Esophagus squamous epithelium (tissue), 4 donors: ENCODE measurements at regions not wholly inside any gene's neighbourhood (a gene's known extent, or its start where the extent isn't known, plus 50 kb on each side); places are given as distances from the start of the nearest gene placed in this dataset.

ENCODE experiments used
- POLR2A ChIP-seq, 4 donors: fragments of 450-650 bp; IDR thresholded peaks; one replicate each; pipeline ENCODE4 v1.6.1; 2017; ENCODE audit warnings: antibody characterized with exemption in 4 of 4, mild to moderate bottlenecking in 4 of 4, moderate library complexity in 3 of 4
- TF ChIP-seq, protein P1 (sequence below), 6 experiments: fragments of 450-650 bp in 4 of 6; fragments of 200-600 bp in 2 of 6; sonication (generic) in 2 of 6; IDR thresholded peaks; one replicate each; pipeline ENCODE4 v1.5.1; 2016 to 2019; ENCODE audit warnings: antibody characterized with exemption in 6 of 6, mild to moderate bottlenecking in 4 of 6, moderate library complexity in 4 of 6

GRCh38 chr3:107275511-107275910 lies 101.7 kb upstream of the CCDC54 start:
- TF ChIP-seq, protein P1, sequence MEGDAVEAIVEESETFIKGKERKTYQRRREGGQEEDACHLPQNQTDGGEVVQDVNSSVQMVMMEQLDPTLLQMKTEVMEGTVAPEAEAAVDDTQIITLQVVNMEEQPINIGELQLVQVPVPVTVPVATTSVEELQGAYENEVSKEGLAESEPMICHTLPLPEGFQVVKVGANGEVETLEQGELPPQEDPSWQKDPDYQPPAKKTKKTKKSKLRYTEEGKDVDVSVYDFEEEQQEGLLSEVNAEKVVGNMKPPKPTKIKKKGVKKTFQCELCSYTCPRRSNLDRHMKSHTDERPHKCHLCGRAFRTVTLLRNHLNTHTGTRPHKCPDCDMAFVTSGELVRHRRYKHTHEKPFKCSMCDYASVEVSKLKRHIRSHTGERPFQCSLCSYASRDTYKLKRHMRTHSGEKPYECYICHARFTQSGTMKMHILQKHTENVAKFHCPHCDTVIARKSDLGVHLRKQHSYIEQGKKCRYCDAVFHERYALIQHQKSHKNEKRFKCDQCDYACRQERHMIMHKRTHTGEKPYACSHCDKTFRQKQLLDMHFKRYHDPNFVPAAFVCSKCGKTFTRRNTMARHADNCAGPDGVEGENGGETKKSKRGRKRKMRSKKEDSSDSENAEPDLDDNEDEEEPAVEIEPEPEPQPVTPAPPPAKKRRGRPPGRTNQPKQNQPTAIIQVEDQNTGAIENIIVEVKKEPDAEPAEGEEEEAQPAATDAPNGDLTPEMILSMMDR (IDR thresholded peaks at IDR 0.05) = no peak
- TF ChIP-seq POLR2A (IDR thresholded peaks at IDR 0.05) = no peak
